Body of pancreas (tissue), 4 donors: ENCODE measurements at regions not wholly inside any gene's neighbourhood (a gene's known extent, or its start where the extent isn't known, plus 50 kb on each side); places are given as distances from the start of the nearest gene placed in this dataset.

Source experiments
- POLR2A ChIP-seq, 3 donors: fragments of 450-650 bp; IDR thresholded peaks; one replicate each; pipeline ENCODE4 v1.6.1; 2016; ENCODE audit warnings: antibody characterized with exemption in 3 of 3, mild to moderate bottlenecking in 2 of 3
- TF ChIP-seq, protein P1 (sequence below), 7 experiments: fragments of 450-650 bp in 4 of 7; fragments of 200-600 bp in 3 of 7; sonication (generic) in 3 of 7; IDR thresholded peaks; one replicate each; pipeline ENCODE4 v1.5.1; 2016 to 2019; ENCODE audit warnings: antibody characterized with exemption in 7 of 7

GRCh38 chr13:67554746-67555452 lies 324.8 kb upstream of the PCDH9 start:
- TF ChIP-seq, protein P1, sequence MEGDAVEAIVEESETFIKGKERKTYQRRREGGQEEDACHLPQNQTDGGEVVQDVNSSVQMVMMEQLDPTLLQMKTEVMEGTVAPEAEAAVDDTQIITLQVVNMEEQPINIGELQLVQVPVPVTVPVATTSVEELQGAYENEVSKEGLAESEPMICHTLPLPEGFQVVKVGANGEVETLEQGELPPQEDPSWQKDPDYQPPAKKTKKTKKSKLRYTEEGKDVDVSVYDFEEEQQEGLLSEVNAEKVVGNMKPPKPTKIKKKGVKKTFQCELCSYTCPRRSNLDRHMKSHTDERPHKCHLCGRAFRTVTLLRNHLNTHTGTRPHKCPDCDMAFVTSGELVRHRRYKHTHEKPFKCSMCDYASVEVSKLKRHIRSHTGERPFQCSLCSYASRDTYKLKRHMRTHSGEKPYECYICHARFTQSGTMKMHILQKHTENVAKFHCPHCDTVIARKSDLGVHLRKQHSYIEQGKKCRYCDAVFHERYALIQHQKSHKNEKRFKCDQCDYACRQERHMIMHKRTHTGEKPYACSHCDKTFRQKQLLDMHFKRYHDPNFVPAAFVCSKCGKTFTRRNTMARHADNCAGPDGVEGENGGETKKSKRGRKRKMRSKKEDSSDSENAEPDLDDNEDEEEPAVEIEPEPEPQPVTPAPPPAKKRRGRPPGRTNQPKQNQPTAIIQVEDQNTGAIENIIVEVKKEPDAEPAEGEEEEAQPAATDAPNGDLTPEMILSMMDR (IDR thresholded peaks at IDR 0.05): no peak
- TF ChIP-seq POLR2A (IDR thresholded peaks at IDR 0.05): no peak
